Epidermal melanocyte (primary cell): ENCODE measurements at regions not wholly inside any gene's neighbourhood (a gene's known extent, or its start where the extent isn't known, plus 50 kb on each side); places are given as distances from the start of the nearest gene placed in this dataset.

Source experiments
- DNase-seq: peaks from one replicate; pipeline ENCODE4 v3.0.0; 2011; ENCODE audit warnings: low spot score; ENCODE audit not compliant: insufficient read length

DNA sequence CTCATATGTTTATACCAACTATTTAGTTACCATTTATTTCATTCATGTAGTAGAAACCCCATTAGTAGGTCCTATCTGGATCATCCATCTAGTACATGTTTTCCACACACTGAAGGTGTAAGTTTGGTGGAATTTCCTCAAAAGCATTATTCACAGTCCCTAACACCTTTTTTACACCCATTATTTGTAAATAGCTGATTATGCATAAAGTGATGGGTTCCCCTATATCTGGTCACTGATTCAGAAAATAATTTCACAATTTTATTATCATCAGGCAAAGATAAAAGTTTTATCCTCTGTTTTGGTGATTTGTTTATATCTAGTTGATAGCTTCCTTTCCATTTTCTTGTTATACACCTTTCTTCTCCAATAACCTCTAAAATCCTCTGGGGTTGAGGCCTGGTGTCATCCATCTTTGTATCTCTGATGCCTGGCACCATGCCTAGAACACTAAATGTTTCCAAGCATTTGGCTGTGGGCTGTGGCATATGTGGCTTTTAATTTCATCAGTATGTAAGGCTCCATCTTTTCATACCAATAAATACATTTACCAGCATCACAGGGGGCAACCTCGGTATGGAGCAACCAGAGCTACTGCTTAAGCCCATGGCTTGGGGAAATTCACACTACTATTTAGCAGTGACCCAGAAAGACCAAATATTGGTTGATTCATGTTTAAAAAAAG is 1089.5 kb upstream of the LRRN3 start:
- no peak for DNase-seq

DNA sequence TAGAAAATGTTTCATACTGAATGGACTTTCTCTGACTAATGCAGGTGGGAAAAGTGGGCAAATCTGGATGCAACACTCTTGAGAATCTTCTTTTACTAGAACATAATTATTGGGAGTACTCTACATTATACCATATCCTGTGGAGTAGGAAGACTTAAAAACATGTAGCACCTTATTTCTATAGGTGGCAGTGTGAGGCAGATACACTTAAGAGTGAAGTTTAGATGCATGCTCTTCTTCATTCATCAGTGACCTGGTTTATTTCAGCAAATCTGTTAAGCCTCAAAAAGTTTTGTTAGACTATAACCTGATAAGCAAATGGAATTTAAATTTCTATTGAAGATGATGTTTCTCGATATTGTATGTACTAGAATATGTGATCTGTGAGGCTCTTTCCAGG is 1087.1 kb upstream of the LRRN3 start:
- DNase-seq, result no peak

- no peak for DNase-seq
Observed at GRCh38 chr7:110007320-110008063, 1083.4 kb upstream of the LRRN3 start.

GRCh38 chr7:110010359-110010758 is 1080.6 kb upstream of the LRRN3 start:
- DNase-seq, result no peak

DNA sequence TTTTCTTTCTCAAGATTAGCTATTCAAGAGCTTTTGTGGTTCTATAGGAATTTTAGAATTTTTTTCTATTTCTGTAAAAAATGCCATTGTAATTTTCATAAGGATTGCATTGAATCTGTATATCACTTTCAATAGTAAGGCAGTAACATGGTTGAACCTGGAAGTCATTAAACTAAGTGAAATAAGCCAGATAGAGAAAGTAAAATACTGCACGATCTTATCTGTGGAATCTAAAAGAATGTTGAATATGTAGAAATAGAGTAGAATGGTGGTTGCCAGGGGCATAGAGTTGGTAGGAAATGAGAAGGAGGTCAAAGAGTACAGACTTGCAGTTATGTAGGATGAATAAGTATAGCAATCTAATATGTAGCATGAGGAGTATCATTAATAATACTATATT is 1073.5 kb upstream of the LRRN3 start:
- no peak for DNase-seq

DNA sequence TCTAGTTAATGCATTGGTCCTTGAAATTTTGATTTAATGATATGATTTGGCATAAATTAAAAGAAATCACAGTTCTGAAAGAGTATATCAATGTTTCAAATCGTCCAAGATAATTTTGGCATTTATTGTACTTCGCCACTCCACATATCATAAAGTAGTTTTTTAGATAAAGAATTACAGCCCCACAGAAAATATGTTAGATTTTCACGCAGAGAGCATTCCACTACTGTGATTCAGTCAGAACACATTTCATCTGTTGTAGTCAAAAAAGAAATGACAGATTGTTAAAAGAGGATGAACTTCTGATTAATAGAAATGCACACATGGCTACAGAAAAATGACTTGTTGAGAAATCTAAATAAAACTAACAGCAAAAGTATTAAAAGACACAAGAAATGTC is 1063.5 kb upstream of the LRRN3 start:
- no peak for DNase-seq

GRCh38 chr7:110043519-110043918 is 1047.4 kb upstream of the LRRN3 start:
- DNase-seq, result no peak

GRCh38 chr7:110050785-110051184 is 1040.1 kb upstream of the LRRN3 start:
- no peak for DNase-seq

DNA sequence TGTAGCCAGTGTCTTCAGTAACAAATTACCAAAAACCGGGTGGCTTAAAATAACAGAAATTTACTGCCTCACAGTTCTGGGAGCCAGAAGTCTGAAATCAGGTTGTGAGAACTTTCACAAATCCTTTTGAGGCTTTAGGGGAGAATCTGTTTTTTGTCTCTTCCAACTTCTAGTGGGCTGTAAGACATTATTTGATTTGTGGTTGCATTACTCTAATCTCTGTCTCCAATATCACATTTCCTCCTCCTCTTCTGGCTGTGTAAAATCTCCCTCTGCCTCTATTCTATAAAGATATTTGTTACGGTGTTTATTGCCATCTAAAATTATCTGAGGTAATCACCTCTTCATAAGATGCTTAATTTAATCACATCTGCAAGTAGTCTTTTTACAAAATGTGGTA is 1039.6 kb upstream of the LRRN3 start:
- no peak for DNase-seq

GRCh38 chr7:110056331-110056730 is 1034.6 kb upstream of the LRRN3 start:
- DNase-seq, result no peak

- DNase-seq, result no peak
Observed at GRCh38 chr7:110058401-110058800, 1032.5 kb upstream of the LRRN3 start.

DNA sequence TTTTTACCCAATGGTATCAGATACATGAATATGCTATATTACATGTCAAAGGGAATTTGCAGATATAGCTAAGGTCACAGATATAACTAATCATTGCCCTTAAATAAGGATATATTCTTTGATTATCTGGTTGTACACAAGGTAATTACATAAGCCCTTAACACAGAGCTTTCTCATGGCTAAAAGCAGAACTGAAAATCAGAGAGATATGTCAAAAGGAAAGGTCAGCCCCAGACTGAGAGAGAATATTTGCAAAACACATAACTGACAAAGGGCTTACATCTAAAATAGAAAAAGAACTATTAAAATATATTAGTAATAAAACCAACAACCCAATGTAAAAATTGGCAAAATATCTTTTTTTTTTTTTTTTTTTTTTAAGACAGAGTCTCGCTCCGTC is 1029.5 kb upstream of the LRRN3 start:
- DNase-seq, result no peak

- DNase-seq, result no peak
Observed at GRCh38 chr7:110065121-110065520, 1025.8 kb upstream of the LRRN3 start.

- no peak for DNase-seq
Observed at GRCh38 chr7:110066843-110067242, 1024.1 kb upstream of the LRRN3 start.

- DNase-seq, result no peak
Observed at GRCh38 chr7:110071192-110071591, 1019.7 kb upstream of the LRRN3 start.

- no peak for DNase-seq
Observed at GRCh38 chr7:110075450-110075849, 1015.5 kb upstream of the LRRN3 start.

DNA sequence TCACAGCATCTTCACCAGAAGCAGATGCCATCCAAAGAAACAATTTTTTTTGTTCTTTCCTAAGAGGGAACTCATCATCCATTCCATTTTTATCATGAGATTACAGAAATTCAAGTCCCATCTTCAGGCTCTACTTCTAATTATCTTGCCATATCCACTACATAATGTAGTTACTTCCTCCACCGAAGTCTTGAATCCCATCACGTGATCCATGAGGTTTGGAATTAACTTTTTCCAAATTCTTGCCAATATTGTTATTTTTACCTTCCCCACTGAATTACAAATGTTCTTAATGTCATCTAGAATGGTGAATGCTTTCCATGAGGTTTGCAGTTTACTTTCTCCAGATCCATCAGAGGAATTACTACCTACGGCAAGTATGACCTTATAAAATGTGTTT is 1014.7 kb upstream of the LRRN3 start:
- no peak for DNase-seq

DNA sequence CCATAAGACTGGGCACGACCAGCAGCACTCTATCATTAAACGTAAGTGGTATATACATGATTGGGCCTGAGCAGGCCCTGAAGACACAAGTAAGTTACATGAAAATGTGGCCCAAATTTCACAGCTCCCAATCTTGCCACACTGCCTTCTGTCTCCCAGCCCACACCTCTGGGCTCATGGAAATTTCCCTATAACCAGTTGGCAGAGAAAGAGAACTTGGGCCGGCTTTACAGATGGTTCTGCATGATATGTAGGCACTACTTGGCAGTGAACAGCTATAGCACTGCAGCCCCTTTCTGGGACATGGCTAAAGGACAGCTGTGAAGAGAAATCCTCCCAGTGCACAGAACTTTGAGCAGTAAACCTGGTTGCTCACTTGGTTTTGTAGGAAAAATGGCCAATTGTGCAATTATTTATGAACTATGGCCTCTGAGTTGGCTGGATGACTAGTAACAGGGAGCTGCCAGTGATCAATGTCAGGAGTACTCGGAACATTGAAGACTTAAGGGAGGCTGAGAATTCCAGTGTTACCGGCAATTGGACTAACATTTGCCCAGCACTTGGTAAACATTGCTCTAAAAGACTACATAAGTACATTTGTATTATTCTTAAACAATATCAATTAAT is 1006.6 kb upstream of the LRRN3 start:
- no peak for DNase-seq

DNA sequence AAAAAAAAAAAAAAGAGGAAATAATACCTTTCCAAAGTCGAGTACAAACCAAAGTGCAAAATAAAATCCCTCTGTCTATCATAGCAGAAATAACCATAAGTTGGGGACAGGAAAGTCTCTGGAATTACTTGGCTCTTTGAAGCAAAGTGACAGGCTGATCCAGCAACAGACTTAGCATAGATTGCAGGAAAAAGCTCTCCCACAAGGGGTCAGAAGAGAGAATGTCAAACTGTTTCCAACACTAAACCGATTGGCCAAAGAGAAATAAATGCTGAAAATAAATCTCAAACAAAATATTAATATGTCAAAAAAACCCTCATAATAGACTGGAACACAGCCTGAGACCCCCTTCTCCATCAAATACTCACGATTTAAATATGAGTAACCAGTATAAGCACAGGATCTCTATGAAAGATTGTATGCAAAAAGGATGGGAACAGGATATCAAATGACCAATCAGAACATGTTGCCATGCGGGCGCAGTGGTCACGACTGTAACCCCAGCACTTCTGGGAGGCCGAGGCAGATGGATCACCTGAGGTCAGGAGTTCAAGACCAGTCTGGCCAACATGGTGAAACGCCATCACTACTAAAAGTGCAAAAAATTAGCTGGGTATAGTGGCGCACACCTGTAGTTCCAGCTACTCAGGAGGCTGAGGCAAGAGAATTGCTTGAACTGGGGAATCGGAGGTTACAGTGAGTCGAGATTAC is 1000.7 kb upstream of the LRRN3 start:
- DNase-seq, result no peak

DNA sequence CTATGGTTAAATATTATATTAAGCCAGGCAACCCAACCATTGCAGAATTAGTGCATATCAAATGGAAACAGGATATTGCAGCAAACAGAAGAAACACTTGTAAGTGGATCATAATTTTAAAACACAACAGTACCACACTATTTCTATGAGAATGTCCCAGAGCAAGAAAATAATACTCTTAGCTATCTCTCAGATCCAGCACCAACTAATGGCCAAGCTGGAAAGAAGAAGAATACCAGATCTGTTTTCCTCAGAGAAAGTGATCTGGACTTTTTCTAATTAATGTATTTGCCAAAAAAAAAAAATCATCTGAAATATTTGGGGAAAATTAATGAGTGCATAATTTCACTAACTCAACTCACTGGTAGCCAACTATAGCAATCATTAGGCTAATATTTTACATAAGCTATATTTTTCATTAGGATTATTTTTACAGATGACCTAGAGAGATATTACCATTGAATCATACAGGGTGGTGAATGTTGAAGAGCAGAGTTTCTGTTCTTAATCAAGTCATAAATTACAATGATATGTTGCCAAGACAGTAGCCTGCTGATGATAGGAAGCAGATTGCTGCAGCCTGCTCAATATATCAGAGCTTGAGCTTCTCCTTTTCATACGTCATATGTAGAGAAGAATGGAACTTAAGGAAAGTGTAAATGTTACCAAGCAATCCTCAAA is 995.4 kb upstream of the LRRN3 start:
- no peak for DNase-seq

- no peak for DNase-seq
Observed at GRCh38 chr7:110104243-110104642, 986.7 kb upstream of the LRRN3 start.

GRCh38 chr7:110105307-110105706 is 985.6 kb upstream of the LRRN3 start:
- DNase-seq, result no peak
